ENCODE measurements at regions not wholly inside any gene's neighbourhood (a gene's known extent, or its start where the extent isn't known, plus 50 kb on each side); places are given as distances from the start of the nearest gene placed in this dataset.

- no peak for ATAC-seq
- 18% methylated on average over 5 of the region's 5 CpGs for WGBS (ENCODE audit: missing lambda C conversion rate)
- no peaks in the 10 kb centered on the region for H3K4me1 ChIP-seq
Observed at GRCh38 chr1:14377386-14377785, 221.1 kb upstream of the KAZN start.

GRCh38 chr1:14380408-14380807 lies 218.1 kb upstream of the KAZN start:
- POLR2A ChIA-PET, result no interaction called here
- 5% methylated on average over 1 of the region's 1 CpG for WGBS (ENCODE audit: missing lambda C conversion rate)
- ATAC-seq, result no peak

More at GRCh38 chr1:14377386-14377785, 221.1 kb upstream of the KAZN start:
- FAIRE-seq (no peak), DNase-seq (ENCODE audit: low read depth in 1 of 2, low spot score in 1 of 2) (no peak)
- ChIA-PET CTCF (interaction anchor here (0.8 kb wide), 1 partner anchor 12 kb away, joined by 3 read pairs; no protein-coding TSS in a partner anchor), POLR2A (no interaction called here)
- no peak for TF ChIP-seq PBX3 (IDR thresholded peaks at IDR 0.05)
- TF ChIP-seq SREBF2 (IDR thresholded peaks at IDR 0.05), result no peak
- no peak for TF ChIP-seq RAD21 (conservative IDR thresholded peaks at IDR 0.05 in 1 of 2, IDR thresholded peaks at IDR 0.05 in 1 of 2)
- TF ChIP-seq FOXS1 (CRISPR knock-in tag; IDR thresholded peaks at IDR 0.05), result no peak
- no peak for TF ChIP-seq TP53 (CRISPR knock-in tag; IDR thresholded peaks at IDR 0.05)
- no peak for TF ChIP-seq KDM1A (IDR thresholded peaks at IDR 0.05; ENCODE audit: low read depth)
- TF ChIP-seq RFX5 (IDR thresholded peaks at IDR 0.05), result no peak
- TF ChIP-seq RCOR1 (IDR thresholded peaks at IDR 0.05; ENCODE audit: low read depth, low read length), result no peak
- TF ChIP-seq HOXB5 (CRISPR knock-in tag; IDR thresholded peaks at IDR 0.05), result no peak
- no peak for TF ChIP-seq CTCF (IDR thresholded peaks at IDR 0.05)
- TF ChIP-seq EHF (CRISPR knock-in tag; IDR thresholded peaks at IDR 0.05), result no peak
- TF ChIP-seq TFCP2L1 (CRISPR knock-in tag; IDR thresholded peaks at IDR 0.05), result no peak
- TF ChIP-seq ATOH8 (CRISPR knock-in tag; IDR thresholded peaks at IDR 0.05; ENCODE audit: low read depth), result no peak
- TF ChIP-seq ZSCAN20 (CRISPR knock-in tag; IDR thresholded peaks at IDR 0.05), result no peak
- TF ChIP-seq CHD2 (IDR thresholded peaks at IDR 0.05; ENCODE audit: low read length, partially characterized antibody), result no peak
- TF ChIP-seq CBX8 (IDR thresholded peaks at IDR 0.05), result no peak
- TF ChIP-seq RARB (CRISPR knock-in tag; IDR thresholded peaks at IDR 0.05), result no peak
- TF ChIP-seq EHMT2 (IDR thresholded peaks at IDR 0.05; ENCODE audit: low read depth), result no peak
- TF ChIP-seq NFE2L2 (conservative IDR thresholded peaks at IDR 0.05; ENCODE audit: low read length), result no peak
- no peak for TF ChIP-seq SMC3 (IDR thresholded peaks at IDR 0.05)
- H3K4me3 ChIP-seq, result no peak overlapping the region
- H3K27ac ChIP-seq, result no peak overlapping the region
- no peak overlapping the region for H3K4me2 ChIP-seq
- no peaks in the 10 kb centered on the region for H3K9me3 ChIP-seq

More at GRCh38 chr1:14380408-14380807, 218.1 kb upstream of the KAZN start:
- TF ChIP-seq MAZ (IDR thresholded peaks at IDR 0.05; ENCODE audit: borderline replicate concordance, low read depth, low read length), result no peak
- no peak for TF ChIP-seq EHF (CRISPR knock-in tag; IDR thresholded peaks at IDR 0.05)
- no peak for TF ChIP-seq HOXA7 (CRISPR knock-in tag; IDR thresholded peaks at IDR 0.05)
- no peak for TF ChIP-seq PBX3 (IDR thresholded peaks at IDR 0.05)
- TF ChIP-seq BCL3 (IDR thresholded peaks at IDR 0.05), result no peak
- TF ChIP-seq RAD21 (conservative IDR thresholded peaks at IDR 0.05 in 1 of 2, IDR thresholded peaks at IDR 0.05 in 1 of 2), result no peak
- H3K4me3 ChIP-seq, result no peak overlapping the region
- H3K27ac ChIP-seq, result no peak overlapping the region
- no peak overlapping the region for H3K4me2 ChIP-seq
- no peaks in the 10 kb centered on the region for H3K9me3 ChIP-seq
- no peaks in the 10 kb centered on the region for H3K4me1 ChIP-seq
- no peak for FAIRE-seq
- CTCF ChIA-PET, result no interaction called here
- DNase-seq (ENCODE audit: low read depth in 1 of 2, low spot score in 1 of 2), result no peak
